ENCODE measurements at regions not wholly inside any gene's neighbourhood (a gene's known extent, or its start where the extent isn't known, plus 50 kb on each side); places are given as distances from the start of the nearest gene placed in this dataset.

- no peak overlapping the region for H3K4me3 ChIP-seq (ENCODE audit: low read length)
- H3K27ac ChIP-seq (ENCODE audit: low read length) = no peak overlapping the region
- no peaks in the 10 kb centered on the region for H3K4me1 ChIP-seq (ENCODE audit: control insufficient read depth, insufficient read depth, low read length)
- no peaks in the 10 kb centered on the region for H3K27me3 ChIP-seq (ENCODE audit: control insufficient read depth, insufficient read depth, low read length)
- WGBS (ENCODE audit: insufficient coverage, low lambda C conversion rate) = no CpG with 5 or more reads among the region's 3 CpGs
- no peaks in the 10 kb centered on the region for H3K9me3 ChIP-seq (ENCODE audit: control insufficient read depth, low read depth, low read length)
- DNase-seq = no peak
- no peaks in the 10 kb centered on the region for H3K36me3 ChIP-seq (ENCODE audit: control insufficient read depth, insufficient read depth, low read length)
These were observed 719.7 kb upstream of the GRIA3 start for GRCh38 chrX:122464341-122464740.

DNA sequence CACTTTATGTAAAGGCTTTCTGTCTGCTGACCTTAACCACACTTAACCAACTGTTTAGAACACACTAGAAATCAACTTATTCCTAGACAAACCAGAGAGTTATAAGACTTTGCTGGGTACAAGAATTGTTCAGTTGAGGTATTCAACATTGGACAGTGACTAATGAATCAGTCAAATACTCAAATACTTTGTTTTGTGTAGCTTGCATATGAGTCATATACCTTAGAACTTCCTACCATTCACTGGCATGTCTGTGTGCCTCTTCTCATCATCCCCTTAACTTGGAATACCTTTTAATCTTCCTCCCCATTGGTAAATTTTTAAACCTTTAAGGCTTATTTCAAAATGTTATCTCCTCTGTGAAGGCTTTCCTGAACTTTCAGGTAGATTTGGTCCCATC lies 708.8 kb upstream of the GRIA3 start:
- Histone ChIP-seq H3K27me3 (ENCODE audit: control insufficient read depth, insufficient read depth, low read length) (no peaks in the 10 kb centered on the region), H3K27ac (ENCODE audit: low read length) (no peak overlapping the region), H3K9me3 (ENCODE audit: control insufficient read depth, low read depth, low read length) (no peaks in the 10 kb centered on the region), H3K4me1 (ENCODE audit: control insufficient read depth, insufficient read depth, low read length) (no peaks in the 10 kb centered on the region), H3K4me3 (ENCODE audit: low read length) (no peak overlapping the region), H3K36me3 (ENCODE audit: control insufficient read depth, insufficient read depth, low read length) (no peaks in the 10 kb centered on the region)
- DNase-seq = no peak

GRCh38 chrX:122500556-122500955 lies 683.5 kb upstream of the GRIA3 start:
- Histone ChIP-seq H3K9me3 (ENCODE audit: control insufficient read depth, low read depth, low read length) (no peaks in the 10 kb centered on the region), H3K27me3 (ENCODE audit: control insufficient read depth, insufficient read depth, low read length) (no peaks in the 10 kb centered on the region), H3K27ac (ENCODE audit: low read length) (no peak overlapping the region), H3K4me3 (ENCODE audit: low read length) (no peak overlapping the region), H3K36me3 (ENCODE audit: control insufficient read depth, insufficient read depth, low read length) (no peaks in the 10 kb centered on the region), H3K4me1 (ENCODE audit: control insufficient read depth, insufficient read depth, low read length) (no peaks in the 10 kb centered on the region)
- no peak for DNase-seq
- WGBS (ENCODE audit: insufficient coverage, low lambda C conversion rate) = no CpG with 5 or more reads among the region's 2 CpGs

GRCh38 chrX:122501652-122502051 lies 682.4 kb upstream of the GRIA3 start:
- DNase-seq = no peak
- Histone ChIP-seq H3K27me3 (ENCODE audit: control insufficient read depth, insufficient read depth, low read length) (no peaks in the 10 kb centered on the region), H3K4me1 (ENCODE audit: control insufficient read depth, insufficient read depth, low read length) (no peaks in the 10 kb centered on the region), H3K36me3 (ENCODE audit: control insufficient read depth, insufficient read depth, low read length) (no peaks in the 10 kb centered on the region), H3K27ac (ENCODE audit: low read length) (no peak overlapping the region), H3K9me3 (ENCODE audit: control insufficient read depth, low read depth, low read length) (no peaks in the 10 kb centered on the region), H3K4me3 (ENCODE audit: low read length) (no peak overlapping the region)
- WGBS (ENCODE audit: insufficient coverage, low lambda C conversion rate) = no CpG with 5 or more reads among the region's 3 CpGs

DNA sequence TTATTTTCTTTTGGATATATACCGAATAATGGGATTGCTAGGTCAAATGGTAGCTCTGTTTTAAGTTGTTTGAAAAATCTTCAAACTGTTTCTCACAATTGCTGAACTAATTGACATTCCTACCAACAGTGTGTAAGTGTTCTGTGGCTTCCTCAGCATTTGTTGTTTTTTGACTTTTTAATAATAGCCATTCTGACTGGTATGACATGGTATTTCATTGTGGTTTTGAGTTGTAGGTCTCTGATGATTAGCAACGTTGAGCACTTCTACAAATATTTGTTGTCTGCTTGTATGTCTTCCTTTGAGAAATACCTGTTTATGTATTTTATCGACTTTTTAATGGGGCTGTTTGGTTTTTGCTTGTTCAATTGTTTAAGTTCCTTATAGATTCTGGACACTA lies 680.1 kb upstream of the GRIA3 start:
- Histone ChIP-seq H3K27me3 (ENCODE audit: control insufficient read depth, insufficient read depth, low read length) (no peaks in the 10 kb centered on the region), H3K9me3 (ENCODE audit: control insufficient read depth, low read depth, low read length) (no peaks in the 10 kb centered on the region), H3K4me3 (ENCODE audit: low read length) (no peak overlapping the region), H3K4me1 (ENCODE audit: control insufficient read depth, insufficient read depth, low read length) (no peaks in the 10 kb centered on the region), H3K27ac (ENCODE audit: low read length) (no peak overlapping the region), H3K36me3 (ENCODE audit: control insufficient read depth, insufficient read depth, low read length) (no peaks in the 10 kb centered on the region)
- WGBS (ENCODE audit: insufficient coverage, low lambda C conversion rate) = no CpG with 5 or more reads among the region's 3 CpGs
- DNase-seq = no peak

GRCh38 chrX:122512561-122513072 lies 671.5 kb upstream of the GRIA3 start:
- H3K4me1 ChIP-seq (ENCODE audit: control insufficient read depth, insufficient read depth, low read length) = no peaks in the 10 kb centered on the region
- H3K9me3 ChIP-seq (ENCODE audit: control insufficient read depth, low read depth, low read length) = no peaks in the 10 kb centered on the region
- no CpG with 5 or more reads among the region's 3 CpGs for WGBS (ENCODE audit: insufficient coverage, low lambda C conversion rate)
- no peaks in the 10 kb centered on the region for H3K27me3 ChIP-seq (ENCODE audit: control insufficient read depth, insufficient read depth, low read length)
- no peak for DNase-seq
- H3K36me3 ChIP-seq (ENCODE audit: control insufficient read depth, insufficient read depth, low read length) = no peaks in the 10 kb centered on the region
- H3K27ac ChIP-seq (ENCODE audit: low read length) = no peak overlapping the region
- H3K4me3 ChIP-seq (ENCODE audit: low read length) = no peak overlapping the region

GRCh38 chrX:122517786-122518185 lies 666.3 kb upstream of the GRIA3 start:
- H3K4me1 ChIP-seq (ENCODE audit: control insufficient read depth, insufficient read depth, low read length) = no peaks in the 10 kb centered on the region
- H3K4me3 ChIP-seq (ENCODE audit: low read length) = no peak overlapping the region
- no peak overlapping the region for H3K27ac ChIP-seq (ENCODE audit: low read length)
- DNase-seq = no peak
- H3K9me3 ChIP-seq (ENCODE audit: control insufficient read depth, low read depth, low read length) = no peaks in the 10 kb centered on the region
- no peaks in the 10 kb centered on the region for H3K36me3 ChIP-seq (ENCODE audit: control insufficient read depth, insufficient read depth, low read length)
- H3K27me3 ChIP-seq (ENCODE audit: control insufficient read depth, insufficient read depth, low read length) = no peaks in the 10 kb centered on the region

DNA sequence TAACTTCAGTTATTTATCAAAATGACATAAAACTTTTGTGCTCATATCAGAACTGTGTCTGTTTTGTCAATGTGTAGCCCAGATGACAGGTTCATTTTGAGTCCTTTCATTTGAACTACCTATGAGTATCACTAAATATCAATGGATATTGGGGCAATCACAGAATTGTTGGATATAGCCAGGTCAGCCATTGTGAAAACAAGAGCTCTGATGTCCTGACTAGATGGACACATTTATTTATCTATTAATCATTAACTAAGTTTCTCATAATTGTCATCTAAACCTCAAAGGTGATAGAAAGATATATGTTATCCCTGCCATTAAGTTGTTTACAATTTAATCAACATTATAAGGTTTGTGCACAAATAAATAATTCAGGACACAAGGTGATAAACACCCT lies 638.3 kb upstream of the GRIA3 start:
- H3K9me3 ChIP-seq (ENCODE audit: control insufficient read depth, low read depth, low read length) = no peaks in the 10 kb centered on the region
- no peak overlapping the region for H3K27ac ChIP-seq (ENCODE audit: low read length)
- DNase-seq = no peak
- H3K36me3 ChIP-seq (ENCODE audit: control insufficient read depth, insufficient read depth, low read length) = no peaks in the 10 kb centered on the region
- H3K4me3 ChIP-seq (ENCODE audit: low read length) = no peak overlapping the region
- no peaks in the 10 kb centered on the region for H3K4me1 ChIP-seq (ENCODE audit: control insufficient read depth, insufficient read depth, low read length)
- no peaks in the 10 kb centered on the region for H3K27me3 ChIP-seq (ENCODE audit: control insufficient read depth, insufficient read depth, low read length)

GRCh38 chrX:122546269-122546668 lies 637.8 kb upstream of the GRIA3 start:
- Histone ChIP-seq H3K36me3 (ENCODE audit: control insufficient read depth, insufficient read depth, low read length) (no peaks in the 10 kb centered on the region), H3K4me1 (ENCODE audit: control insufficient read depth, insufficient read depth, low read length) (no peaks in the 10 kb centered on the region), H3K9me3 (ENCODE audit: control insufficient read depth, low read depth, low read length) (no peaks in the 10 kb centered on the region), H3K27me3 (ENCODE audit: control insufficient read depth, insufficient read depth, low read length) (no peaks in the 10 kb centered on the region), H3K4me3 (ENCODE audit: low read length) (no peak overlapping the region), H3K27ac (ENCODE audit: low read length) (no peak overlapping the region)
- no peak for DNase-seq
- no CpG with 5 or more reads among the region's 1 CpG for WGBS (ENCODE audit: insufficient coverage, low lambda C conversion rate)

GRCh38 chrX:122552286-122552800 lies 631.7 kb upstream of the GRIA3 start:
- no peak for DNase-seq
- no CpG with 5 or more reads among the region's 3 CpGs for WGBS (ENCODE audit: insufficient coverage, low lambda C conversion rate)
- H3K4me1 ChIP-seq (ENCODE audit: control insufficient read depth, insufficient read depth, low read length) = no peaks in the 10 kb centered on the region
- no peak overlapping the region for H3K27ac ChIP-seq (ENCODE audit: low read length)
- H3K9me3 ChIP-seq (ENCODE audit: control insufficient read depth, low read depth, low read length) = no peaks in the 10 kb centered on the region
- no peaks in the 10 kb centered on the region for H3K27me3 ChIP-seq (ENCODE audit: control insufficient read depth, insufficient read depth, low read length)
- H3K36me3 ChIP-seq (ENCODE audit: control insufficient read depth, insufficient read depth, low read length) = no peaks in the 10 kb centered on the region
- H3K4me3 ChIP-seq (ENCODE audit: low read length) = no peak overlapping the region

DNA sequence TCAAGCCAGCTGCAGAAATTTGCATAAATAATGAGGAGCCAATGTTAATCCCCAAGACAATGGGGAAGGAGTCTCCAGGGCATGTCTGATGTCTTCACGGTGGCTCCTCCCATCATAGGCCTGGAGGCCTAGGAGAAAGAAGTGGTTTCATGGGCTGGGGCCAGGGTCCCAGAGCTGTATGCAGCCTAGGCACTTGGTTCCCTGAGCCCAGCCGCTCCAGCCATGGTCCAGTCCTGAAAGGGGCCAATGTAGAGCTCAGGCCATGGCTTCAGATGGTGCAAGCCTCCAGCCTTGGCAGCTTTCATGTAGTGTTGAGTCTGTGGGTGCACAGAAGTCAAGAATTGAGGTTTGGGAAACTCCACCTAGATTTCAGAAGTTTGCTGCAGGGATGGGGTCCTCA lies 628.2 kb upstream of the GRIA3 start:
- no peak overlapping the region for H3K27ac ChIP-seq (ENCODE audit: low read length)
- H3K4me3 ChIP-seq (ENCODE audit: low read length) = no peak overlapping the region
- no peaks in the 10 kb centered on the region for H3K4me1 ChIP-seq (ENCODE audit: control insufficient read depth, insufficient read depth, low read length)
- no CpG with 5 or more reads among the region's 2 CpGs for WGBS (ENCODE audit: insufficient coverage, low lambda C conversion rate)
- no peak for DNase-seq
- H3K9me3 ChIP-seq (ENCODE audit: control insufficient read depth, low read depth, low read length) = no peaks in the 10 kb centered on the region
- no peaks in the 10 kb centered on the region for H3K27me3 ChIP-seq (ENCODE audit: control insufficient read depth, insufficient read depth, low read length)
- no peaks in the 10 kb centered on the region for H3K36me3 ChIP-seq (ENCODE audit: control insufficient read depth, insufficient read depth, low read length)

All from large intestine (tissue), 3 donors.